Right atrium auricular region (tissue), 2 donors: ENCODE measurements at regions not wholly inside any gene's neighbourhood (a gene's known extent, or its start where the extent isn't known, plus 50 kb on each side); places are given as distances from the start of the nearest gene placed in this dataset.
A peak's percentile ranks its signal among the peaks of the same experiment; 100 is the strongest.
"Not testable (repeated sequence)": the region's sequence is repeated elsewhere in the genome, so short reads cannot be mapped to it uniquely, and the experiment has no call there.

Experiments used
- DNase-seq: peaks from one replicate; pipeline ENCODE4 v3.0.0-alpha.2; 2019; ENCODE audit warnings: low spot score
- H3K27ac ChIP-seq, 2 donors: fragments of 200-600 bp; sonication (generic); 1 replicate in 1 of 2; 2 replicates in 1 of 2; pipeline ENCODE4 v1.5.1; 2016 to 2019
- H3K27me3 ChIP-seq, 2 donors: fragments of 200-600 bp; sonication (generic); one replicate each; pipeline versions ENCODE4 v1.5.1 to v1.6.0; 2017 to 2019
- H3K36me3 ChIP-seq: fragments of 200-600 bp; sonication (generic); one replicate; pipeline ENCODE4 v1.5.1; 2016
- H3K4me1 ChIP-seq, 2 donors: fragments of 200-600 bp; sonication (generic); one replicate each; pipeline versions ENCODE4 v1.5.1 to v1.6.0; 2017 to 2019
- H3K4me3 ChIP-seq, 2 donors: fragments of 200-600 bp; sonication (generic); 1 replicate in 1 of 2; 2 replicates in 1 of 2; pipeline ENCODE4 v1.5.1; 2017 to 2019; ENCODE audit warnings: mild to moderate bottlenecking in 1 of 2, moderate library complexity in 1 of 2
- H3K9me3 ChIP-seq, 2 donors: fragments of 200-600 bp; sonication (generic); one replicate each; pipeline ENCODE4 v1.5.1; 2019
- CTCF ChIP-seq, 2 donors: fragments of 200-600 bp; sonication (generic); IDR thresholded peaks; one replicate each; pipeline ENCODE4 v1.5.1; 2019; ENCODE audit warnings: antibody characterized with exemption in 2 of 2

- H3K9me3 ChIP-seq: no peaks in the 10 kb centered on the region
- H3K36me3 ChIP-seq: no peaks in the 10 kb centered on the region
- H3K4me1 ChIP-seq: no peaks in the 10 kb centered on the region
- no peak overlapping the region for H3K27ac ChIP-seq
- no peak overlapping the region for H3K4me3 ChIP-seq
- H3K27me3 ChIP-seq: no peaks in the 10 kb centered on the region
- DNase-seq: no peak
- TF ChIP-seq CTCF (IDR thresholded peaks at IDR 0.05): no peak
These were observed 77.2 kb upstream of the CHST15 start for GRCh38 chr10:124170631-124171030.

GRCh38 chr10:124168991-124169802 lies 75.8 kb upstream of the CHST15 start:
- no peak overlapping the region for H3K27ac ChIP-seq
- no peaks in the 10 kb centered on the region for H3K27me3 ChIP-seq
- no peaks in the 10 kb centered on the region for H3K4me1 ChIP-seq
- H3K4me3 ChIP-seq: no peak overlapping the region
- DNase-seq: peak; percentile 56
- TF ChIP-seq CTCF (IDR thresholded peaks at IDR 0.05): no peak
- H3K9me3 ChIP-seq: no peaks in the 10 kb centered on the region
- no peaks in the 10 kb centered on the region for H3K36me3 ChIP-seq

- TF ChIP-seq CTCF (IDR thresholded peaks at IDR 0.05): no peak
- Histone ChIP-seq H3K27ac (no peak overlapping the region), H3K4me3 (no peak overlapping the region), H3K27me3 (no peaks in the 10 kb centered on the region), H3K9me3 (no peaks in the 10 kb centered on the region), H3K4me1 (no peaks in the 10 kb centered on the region), H3K36me3 (no peaks in the 10 kb centered on the region)
- peak; percentile 40 for DNase-seq
These were observed 75.2 kb upstream of the CHST15 start for GRCh38 chr10:124168581-124168980.

DNA sequence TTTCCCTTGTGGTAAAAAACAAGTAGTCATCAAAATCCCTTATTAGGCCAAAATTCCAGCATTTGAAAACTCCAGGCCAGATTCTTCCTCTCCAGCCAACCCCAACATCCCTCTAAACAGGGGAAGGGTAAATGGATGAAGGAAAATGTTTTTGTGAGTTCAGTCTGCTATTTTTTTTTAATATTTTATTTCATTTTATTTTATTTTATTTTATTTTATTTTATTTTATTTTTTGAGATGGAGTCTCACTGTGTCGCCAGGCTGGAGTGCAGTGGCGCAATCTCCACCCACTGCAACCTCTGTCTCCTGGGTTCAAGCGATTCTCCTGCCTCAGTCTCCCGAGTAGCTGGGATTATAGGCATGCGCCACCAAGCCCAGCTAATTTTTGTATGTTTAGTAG lies 74.5 kb upstream of the CHST15 start:
- not testable (repeated sequence) for H3K27ac ChIP-seq, DNase-seq, H3K36me3 ChIP-seq, H3K4me1 ChIP-seq, H3K4me3 ChIP-seq, H3K9me3 ChIP-seq, H3K27me3 ChIP-seq

GRCh38 chr10:124166431-124167125 lies 73.2 kb upstream of the CHST15 start:
- peak; percentile 11 for DNase-seq
- no peaks in the 10 kb centered on the region for H3K27me3 ChIP-seq
- H3K4me1 ChIP-seq: no peaks in the 10 kb centered on the region
- no peak overlapping the region for H3K27ac ChIP-seq
- no peak for TF ChIP-seq CTCF (IDR thresholded peaks at IDR 0.05)
- H3K9me3 ChIP-seq: no peaks in the 10 kb centered on the region
- H3K4me3 ChIP-seq: no peak overlapping the region
- H3K36me3 ChIP-seq: no peaks in the 10 kb centered on the region

DNA sequence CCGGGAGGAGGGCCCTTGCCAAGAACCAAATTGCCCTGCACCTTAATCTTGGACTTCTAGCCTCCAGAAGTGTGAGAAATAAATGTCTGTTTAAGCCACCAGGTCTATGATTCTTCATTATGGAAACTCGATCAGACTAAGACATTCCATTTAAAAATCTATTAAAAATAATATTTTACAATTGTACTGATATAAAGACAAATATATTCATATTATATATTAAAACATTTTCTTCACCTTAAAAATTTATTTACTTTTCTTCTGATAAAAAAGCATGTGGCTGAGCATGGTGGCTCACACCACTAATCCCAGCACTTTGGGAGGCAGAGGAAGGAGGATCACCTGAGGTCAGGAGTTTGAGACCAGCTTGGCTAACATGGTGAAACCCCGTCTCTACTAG lies 72.4 kb upstream of the CHST15 start:
- Histone ChIP-seq H3K9me3 (no peaks in the 10 kb centered on the region), H3K4me3 (no peak overlapping the region), H3K27me3 (no peaks in the 10 kb centered on the region), H3K4me1 (no peaks in the 10 kb centered on the region), H3K27ac (no peak overlapping the region), H3K36me3 (no peaks in the 10 kb centered on the region)
- no peak for DNase-seq
- no peak for TF ChIP-seq CTCF (IDR thresholded peaks at IDR 0.05)
